A549 (cell line): ENCODE measurements at regions not wholly inside any gene's neighbourhood (a gene's known extent, or its start where the extent isn't known, plus 50 kb on each side); places are given as distances from the start of the nearest gene placed in this dataset.

Experiments used
- CEBPB ChIP-seq, 2 experiments: fragments of >200 bp in 1 of 2; sonication (Bioruptor Twin) in 1 of 2; formaldehyde crosslinking in 1 of 2; IDR thresholded peaks; 2 replicates each; pipeline ENCODE4 v1.6.1; 2012 to 2016
- CHD4 ChIP-seq: fragments of 200-600 bp; sonication (generic); IDR thresholded peaks from 2 replicates; pipeline ENCODE4 v1.6.1; 2016; ENCODE audit warnings: antibody characterized with exemption, mild to moderate bottlenecking, borderline replicate concordance
- HEYL ChIP-seq: fragments of 250-450 bp; sonication (Bioruptor Pico); IDR thresholded peaks from 2 replicates; pipeline ENCODE4 v1.8.0; 2021; ENCODE audit warnings: mild to moderate bottlenecking, moderate library complexity
- JUN ChIP-seq, 2 experiments: fragments of >200 bp; sonication (Bioruptor Twin); formaldehyde crosslinking; IDR thresholded peaks; 2 replicates in 1 of 2; 3 replicates in 1 of 2; pipeline ENCODE4 v1.6.1; 2016 to 2017
- PBX3 ChIP-seq: IDR thresholded peaks from 2 replicates; pipeline ENCODE4 v1.6.1; 2012
- POLR2A ChIP-seq: IDR thresholded peaks from 2 replicates; pipeline ENCODE4 v1.6.1; 2012; ENCODE audit warnings: mild to moderate bottlenecking, low read length
- POLR2AphosphoS2 ChIP-seq: conservative IDR thresholded peaks from 2 replicates; pipeline ENCODE4 v1.6.1; 2012; ENCODE audit warnings: low read length, improper control_type of control experiment, inconsistent platforms
- TF ChIP-seq, protein P1 (sequence below): fragments of >200 bp; sonication (Bioruptor Twin); formaldehyde crosslinking; IDR thresholded peaks from 3 replicates; pipeline ENCODE4 v1.5.1; 2016
- TF ChIP-seq, protein P2 (sequence below): fragments of 200-600 bp; sonication (generic); IDR thresholded peaks from 2 replicates; pipeline ENCODE4 v1.6.1; 2016; ENCODE audit warnings: antibody characterized with exemption, mild to moderate bottlenecking, moderate library complexity
- TF ChIP-seq, protein P3 (sequence below): fragments of 450-650 bp; IDR thresholded peaks from 2 replicates; pipeline ENCODE4 v1.6.1; 2014; ENCODE audit warnings: antibody characterized with exemption

GRCh38 chr12:116392061-116392460 is 114.6 kb upstream of the MED13L start:
- TF ChIP-seq, protein P1, sequence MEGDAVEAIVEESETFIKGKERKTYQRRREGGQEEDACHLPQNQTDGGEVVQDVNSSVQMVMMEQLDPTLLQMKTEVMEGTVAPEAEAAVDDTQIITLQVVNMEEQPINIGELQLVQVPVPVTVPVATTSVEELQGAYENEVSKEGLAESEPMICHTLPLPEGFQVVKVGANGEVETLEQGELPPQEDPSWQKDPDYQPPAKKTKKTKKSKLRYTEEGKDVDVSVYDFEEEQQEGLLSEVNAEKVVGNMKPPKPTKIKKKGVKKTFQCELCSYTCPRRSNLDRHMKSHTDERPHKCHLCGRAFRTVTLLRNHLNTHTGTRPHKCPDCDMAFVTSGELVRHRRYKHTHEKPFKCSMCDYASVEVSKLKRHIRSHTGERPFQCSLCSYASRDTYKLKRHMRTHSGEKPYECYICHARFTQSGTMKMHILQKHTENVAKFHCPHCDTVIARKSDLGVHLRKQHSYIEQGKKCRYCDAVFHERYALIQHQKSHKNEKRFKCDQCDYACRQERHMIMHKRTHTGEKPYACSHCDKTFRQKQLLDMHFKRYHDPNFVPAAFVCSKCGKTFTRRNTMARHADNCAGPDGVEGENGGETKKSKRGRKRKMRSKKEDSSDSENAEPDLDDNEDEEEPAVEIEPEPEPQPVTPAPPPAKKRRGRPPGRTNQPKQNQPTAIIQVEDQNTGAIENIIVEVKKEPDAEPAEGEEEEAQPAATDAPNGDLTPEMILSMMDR = no peak
- TF ChIP-seq PBX3 (no peak), POLR2A (no peak), JUN (IDR thresholded peaks at IDR 0.05) (no peak), HEYL (CRISPR knock-in tag) (no peak), CEBPB (IDR thresholded peaks at IDR 0.05) (no peak), CHD4 (no peak), POLR2AphosphoS2 (no peak)
- TF ChIP-seq, protein P2, sequence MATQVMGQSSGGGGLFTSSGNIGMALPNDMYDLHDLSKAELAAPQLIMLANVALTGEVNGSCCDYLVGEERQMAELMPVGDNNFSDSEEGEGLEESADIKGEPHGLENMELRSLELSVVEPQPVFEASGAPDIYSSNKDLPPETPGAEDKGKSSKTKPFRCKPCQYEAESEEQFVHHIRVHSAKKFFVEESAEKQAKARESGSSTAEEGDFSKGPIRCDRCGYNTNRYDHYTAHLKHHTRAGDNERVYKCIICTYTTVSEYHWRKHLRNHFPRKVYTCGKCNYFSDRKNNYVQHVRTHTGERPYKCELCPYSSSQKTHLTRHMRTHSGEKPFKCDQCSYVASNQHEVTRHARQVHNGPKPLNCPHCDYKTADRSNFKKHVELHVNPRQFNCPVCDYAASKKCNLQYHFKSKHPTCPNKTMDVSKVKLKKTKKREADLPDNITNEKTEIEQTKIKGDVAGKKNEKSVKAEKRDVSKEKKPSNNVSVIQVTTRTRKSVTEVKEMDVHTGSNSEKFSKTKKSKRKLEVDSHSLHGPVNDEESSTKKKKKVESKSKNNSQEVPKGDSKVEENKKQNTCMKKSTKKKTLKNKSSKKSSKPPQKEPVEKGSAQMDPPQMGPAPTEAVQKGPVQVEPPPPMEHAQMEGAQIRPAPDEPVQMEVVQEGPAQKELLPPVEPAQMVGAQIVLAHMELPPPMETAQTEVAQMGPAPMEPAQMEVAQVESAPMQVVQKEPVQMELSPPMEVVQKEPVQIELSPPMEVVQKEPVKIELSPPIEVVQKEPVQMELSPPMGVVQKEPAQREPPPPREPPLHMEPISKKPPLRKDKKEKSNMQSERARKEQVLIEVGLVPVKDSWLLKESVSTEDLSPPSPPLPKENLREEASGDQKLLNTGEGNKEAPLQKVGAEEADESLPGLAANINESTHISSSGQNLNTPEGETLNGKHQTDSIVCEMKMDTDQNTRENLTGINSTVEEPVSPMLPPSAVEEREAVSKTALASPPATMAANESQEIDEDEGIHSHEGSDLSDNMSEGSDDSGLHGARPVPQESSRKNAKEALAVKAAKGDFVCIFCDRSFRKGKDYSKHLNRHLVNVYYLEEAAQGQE = no peak
- TF ChIP-seq, protein P3, sequence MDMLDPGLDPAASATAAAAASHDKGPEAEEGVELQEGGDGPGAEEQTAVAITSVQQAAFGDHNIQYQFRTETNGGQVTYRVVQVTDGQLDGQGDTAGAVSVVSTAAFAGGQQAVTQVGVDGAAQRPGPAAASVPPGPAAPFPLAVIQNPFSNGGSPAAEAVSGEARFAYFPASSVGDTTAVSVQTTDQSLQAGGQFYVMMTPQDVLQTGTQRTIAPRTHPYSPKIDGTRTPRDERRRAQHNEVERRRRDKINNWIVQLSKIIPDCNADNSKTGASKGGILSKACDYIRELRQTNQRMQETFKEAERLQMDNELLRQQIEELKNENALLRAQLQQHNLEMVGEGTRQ = no peak
